D721Med (cell line): ENCODE measurements at regions not wholly inside any gene's neighbourhood (a gene's known extent, or its start where the extent isn't known, plus 50 kb on each side); places are given as distances from the start of the nearest gene placed in this dataset.
A peak's percentile ranks its signal among the peaks of the same experiment; 100 is the strongest.

Experiments used
- DNase-seq: peaks from one replicate; pipeline ENCODE4 v3.0.0; 2011; ENCODE audit warnings: low spot score; ENCODE audit not compliant: insufficient read length
- FAIRE-seq: peaks from 2 replicates; lab custom pipeline; 2011; peaks lifted over from hg19 to GRCh38; lab: Jason Lieb, UNC
- TF ChIP-seq, protein P1 (sequence below): IDR thresholded peaks from 2 replicates; pipeline ENCODE4 v1.5.1; 2012; ENCODE audit warnings: mild to moderate bottlenecking, control low read depth; ENCODE audit not compliant: insufficient read depth; ENCODE audit errors: missing control alignments

- TF ChIP-seq, protein P1, sequence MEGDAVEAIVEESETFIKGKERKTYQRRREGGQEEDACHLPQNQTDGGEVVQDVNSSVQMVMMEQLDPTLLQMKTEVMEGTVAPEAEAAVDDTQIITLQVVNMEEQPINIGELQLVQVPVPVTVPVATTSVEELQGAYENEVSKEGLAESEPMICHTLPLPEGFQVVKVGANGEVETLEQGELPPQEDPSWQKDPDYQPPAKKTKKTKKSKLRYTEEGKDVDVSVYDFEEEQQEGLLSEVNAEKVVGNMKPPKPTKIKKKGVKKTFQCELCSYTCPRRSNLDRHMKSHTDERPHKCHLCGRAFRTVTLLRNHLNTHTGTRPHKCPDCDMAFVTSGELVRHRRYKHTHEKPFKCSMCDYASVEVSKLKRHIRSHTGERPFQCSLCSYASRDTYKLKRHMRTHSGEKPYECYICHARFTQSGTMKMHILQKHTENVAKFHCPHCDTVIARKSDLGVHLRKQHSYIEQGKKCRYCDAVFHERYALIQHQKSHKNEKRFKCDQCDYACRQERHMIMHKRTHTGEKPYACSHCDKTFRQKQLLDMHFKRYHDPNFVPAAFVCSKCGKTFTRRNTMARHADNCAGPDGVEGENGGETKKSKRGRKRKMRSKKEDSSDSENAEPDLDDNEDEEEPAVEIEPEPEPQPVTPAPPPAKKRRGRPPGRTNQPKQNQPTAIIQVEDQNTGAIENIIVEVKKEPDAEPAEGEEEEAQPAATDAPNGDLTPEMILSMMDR: peak; percentile 90
- DNase-seq (peak; percentile 19), FAIRE-seq (peak; percentile 87)
These were observed 197.6 kb upstream of the SASH1 start for GRCh38 chr6:148144917-148145521.

- FAIRE-seq: no peak
- TF ChIP-seq, protein P1: no peak
These were observed 195.7 kb upstream of the SASH1 start for GRCh38 chr6:148146717-148147462.

GRCh38 chr6:148147463-148147830 is 195.2 kb upstream of the SASH1 start:
- TF ChIP-seq, protein P1: no peak
- FAIRE-seq (no peak), DNase-seq (no peak)

More at GRCh38 chr6:148146717-148147462, 195.7 kb upstream of the SASH1 start:
- DNase-seq: no peak

GRCh38 chr6:148151896-148152643 is 190.6 kb upstream of the SASH1 start:
- DNase-seq (no peak), FAIRE-seq (no peak)
- TF ChIP-seq, protein P1: no peak

DNA sequence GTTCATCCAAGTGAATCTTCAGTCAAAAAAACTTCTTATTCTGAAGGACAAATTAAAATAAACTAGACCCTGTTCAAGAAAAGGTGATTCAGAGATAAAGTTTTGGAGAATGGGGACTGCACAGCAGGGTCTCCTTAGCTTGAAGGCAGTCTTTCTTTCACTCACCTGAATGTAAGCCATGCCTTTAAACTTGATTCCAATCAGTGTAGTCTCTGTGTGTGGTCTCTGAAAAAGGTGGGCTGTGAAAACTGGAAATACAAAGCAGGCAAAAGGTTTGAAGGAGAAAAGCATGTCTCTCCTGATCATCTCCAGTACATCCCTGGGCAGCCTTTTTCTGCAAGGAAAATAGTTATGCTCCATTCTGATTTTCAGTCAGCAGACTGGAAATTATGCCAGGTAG is 188.0 kb upstream of the SASH1 start:
- TF ChIP-seq, protein P1: no peak
- no peak for FAIRE-seq
- DNase-seq: no peak

DNA sequence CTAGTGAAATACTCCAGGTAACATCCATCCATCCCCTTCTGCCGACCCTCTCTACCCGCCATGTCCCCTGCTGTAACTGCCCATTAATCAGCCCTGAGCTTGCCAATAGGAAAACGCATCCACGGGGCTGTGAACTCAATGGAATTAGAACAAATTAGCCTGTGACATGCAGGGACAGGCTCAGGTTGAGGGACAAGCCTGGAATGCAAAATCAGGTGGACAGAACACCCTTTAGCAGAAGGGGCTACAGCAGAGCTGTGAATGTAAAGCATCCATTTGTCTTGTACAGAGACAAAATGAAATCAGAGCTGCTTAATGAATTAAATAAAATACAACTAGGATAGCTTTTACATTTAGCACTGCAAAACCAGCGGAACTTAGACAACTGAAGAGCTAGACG is 187.3 kb upstream of the SASH1 start:
- no peak for DNase-seq
- TF ChIP-seq, protein P1: no peak
- FAIRE-seq: no peak

DNA sequence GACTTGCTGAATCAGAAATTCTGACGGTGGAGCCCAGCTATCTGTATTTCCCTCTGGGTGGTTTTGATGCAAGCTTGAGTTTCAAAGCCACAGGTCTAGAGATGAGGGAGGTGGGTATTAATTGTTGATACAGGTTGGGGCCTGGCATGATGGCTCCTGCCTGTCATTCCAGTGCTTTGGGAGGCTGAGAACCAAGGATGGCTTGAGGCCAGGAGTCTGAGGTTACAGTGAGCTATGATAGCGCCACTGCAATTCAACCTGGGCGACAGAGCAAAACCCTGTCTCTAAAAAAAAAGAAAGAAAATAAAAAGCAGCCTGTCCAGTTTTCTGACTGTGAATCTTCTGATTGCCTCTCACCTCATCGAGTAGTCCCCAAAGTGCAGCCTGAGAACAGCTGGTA is 184.8 kb upstream of the SASH1 start:
- no peak for DNase-seq
- TF ChIP-seq, protein P1: no peak
- no peak for FAIRE-seq
